ENCODE measurements at regions not wholly inside any gene's neighbourhood (a gene's known extent, or its start where the extent isn't known, plus 50 kb on each side); places are given as distances from the start of the nearest gene placed in this dataset.

GRCh38 chr2:133653056-133653455 is 84.8 kb upstream of the NCKAP5 start:
- TF ChIP-seq CTCF (IDR thresholded peaks at IDR 0.05) (no peak), POLR2A (IDR thresholded peaks at IDR 0.05) (no peak)
- no peak overlapping the region for H3K4me3 ChIP-seq
- no peak for DNase-seq
- no peak overlapping the region for H3K27ac ChIP-seq
- no peaks in the 10 kb centered on the region for H3K36me3 ChIP-seq (replicated peaks in 1 of 2; ENCODE audit: insufficient read depth in 1 of 2, low read depth in 2 of 2)
- intact Hi-C loops (cut with DNase I), result no loop called here
- no peaks in the 10 kb centered on the region for H3K27me3 ChIP-seq
- no peak for ATAC-seq
- no peaks in the 10 kb centered on the region for H3K4me1 ChIP-seq
- H3K9me3 ChIP-seq, result peaks cover 0 to 7% (median 0%) of the 10 kb centered on the region in 3 donors

- Histone ChIP-seq H3K9me3 (peaks cover 0 to 7% (median 0%) of the 10 kb centered on the region in 3 donors), H3K4me3 (no peak overlapping the region), H3K27ac (no peak overlapping the region), H3K36me3 (replicated peaks in 1 of 2; ENCODE audit: insufficient read depth in 1 of 2, low read depth in 2 of 2) (no peaks in the 10 kb centered on the region), H3K4me1 (no peaks in the 10 kb centered on the region), H3K27me3 (no peaks in the 10 kb centered on the region)
- TF ChIP-seq POLR2A (IDR thresholded peaks at IDR 0.05) (no peak), CTCF (IDR thresholded peaks at IDR 0.05) (no peak)
- intact Hi-C loops (cut with DNase I), result no loop called here
- DNase-seq (no peak), ATAC-seq (no peak)
These were observed 86.7 kb upstream of the NCKAP5 start for GRCh38 chr2:133654949-133655348.

- Histone ChIP-seq H3K4me3 (no peak overlapping the region), H3K36me3 (replicated peaks in 1 of 2; ENCODE audit: insufficient read depth in 1 of 2, low read depth in 2 of 2) (no peaks in the 10 kb centered on the region), H3K4me1 (no peaks in the 10 kb centered on the region), H3K9me3 (peaks cover 0 to 3% (median 0%) of the 10 kb centered on the region in 3 donors), H3K27ac (no peak overlapping the region), H3K27me3 (no peaks in the 10 kb centered on the region)
- 34 to 80% methylated on average over 1 of the region's 1 CpG for WGBS, 2 donors
- DNase-seq (no peak), ATAC-seq (no peak)
- intact Hi-C loops (cut with DNase I), result no loop called here
- no peak for TF ChIP-seq CTCF (IDR thresholded peaks at IDR 0.05)
- TF ChIP-seq POLR2A (IDR thresholded peaks at IDR 0.05), result no peak
These were observed 87.3 kb upstream of the NCKAP5 start for GRCh38 chr2:133655610-133656009.

- DNase-seq (no peak), ATAC-seq (no peak)
- no peaks in the 10 kb centered on the region for H3K27me3 ChIP-seq
- peaks cover 6% of the 10 kb centered on the region for H3K4me1 ChIP-seq
- no peaks in the 10 kb centered on the region for H3K9me3 ChIP-seq
- TF ChIP-seq POLR2A (IDR thresholded peaks at IDR 0.05) (no peak), CTCF (IDR thresholded peaks at IDR 0.05) (no peak)
- intact Hi-C loops (cut with DNase I), result no loop called here
- WGBS, 2 donors, result 78 to 84% methylated on average over 6 of the region's 6 CpGs
- H3K4me3 ChIP-seq, result no peak overlapping the region
- H3K36me3 ChIP-seq (replicated peaks in 1 of 2; ENCODE audit: insufficient read depth in 1 of 2, low read depth in 2 of 2), result no peaks in the 10 kb centered on the region
- H3K27ac ChIP-seq, result no peak overlapping the region
These were observed 89.3 kb upstream of the NCKAP5 start for GRCh38 chr2:133657591-133657990.

- WGBS, 2 donors, result 63 to 72% methylated on average over 10 to 11 of the region's 11 CpGs
- intact Hi-C loops (cut with DNase I), result no loop called here
- Histone ChIP-seq H3K9me3 (no peaks in the 10 kb centered on the region), H3K27ac (no peak overlapping the region), H3K27me3 (no peaks in the 10 kb centered on the region), H3K36me3 (replicated peaks in 1 of 2; ENCODE audit: insufficient read depth in 1 of 2, low read depth in 2 of 2) (no peaks in the 10 kb centered on the region), H3K4me3 (no peak overlapping the region), H3K4me1 (peaks cover 6% of the 10 kb centered on the region)
- DNase-seq (no peak), ATAC-seq (no peak)
- TF ChIP-seq POLR2A (IDR thresholded peaks at IDR 0.05), result no peak
- TF ChIP-seq CTCF (IDR thresholded peaks at IDR 0.05), result no peak
These were observed 90.0 kb upstream of the NCKAP5 start for GRCh38 chr2:133658020-133658903.
